WTC11 (cell line): ENCODE measurements at regions not wholly inside any gene's neighbourhood (a gene's known extent, or its start where the extent isn't known, plus 50 kb on each side); places are given as distances from the start of the nearest gene placed in this dataset.

Source experiments
- CTCF ChIP-seq: fragments of 200-600 bp; IDR thresholded peaks from 2 replicates; pipeline ENCODE4 v1.8.0; 2022; ENCODE audit warnings: antibody characterized with exemption
- ETV6 ChIP-seq: sonication (generic); formaldehyde crosslinking; IDR thresholded peaks from 2 replicates; pipeline ENCODE4 v1.8.1; 2022; ENCODE audit warnings: mild to moderate bottlenecking, missing genetic modification reagents
- GABPB1 ChIP-seq: sonication (generic); formaldehyde crosslinking; IDR thresholded peaks from 2 replicates; pipeline ENCODE4 v1.8.1; 2023; ENCODE audit warnings: mild to moderate bottlenecking, missing genetic modification reagents
- MAX ChIP-seq: sonication (generic); formaldehyde crosslinking; IDR thresholded peaks from 2 replicates; pipeline ENCODE4 v1.8.0; 2022; ENCODE audit warnings: mild to moderate bottlenecking, missing genetic modification reagents
- MLX ChIP-seq: sonication (generic); formaldehyde crosslinking; IDR thresholded peaks from 2 replicates; pipeline ENCODE4 v1.8.1; 2023; ENCODE audit warnings: mild to moderate bottlenecking, missing genetic modification reagents, moderate library complexity
- NFE2L1 ChIP-seq: sonication (generic); formaldehyde crosslinking; IDR thresholded peaks from 2 replicates; pipeline ENCODE4 v1.8.1; 2023; ENCODE audit warnings: missing genetic modification reagents
- TCF7 ChIP-seq: sonication (generic); formaldehyde crosslinking; IDR thresholded peaks from 2 replicates; pipeline ENCODE4 v1.8.0; 2022; ENCODE audit warnings: mild to moderate bottlenecking, low read depth, missing genetic modification reagents, moderate library complexity
- TP53 ChIP-seq: sonication (generic); formaldehyde crosslinking; IDR thresholded peaks from 2 replicates; pipeline ENCODE4 v1.8.1; 2023; ENCODE audit warnings: mild to moderate bottlenecking, missing genetic modification reagents
- ZNF671 ChIP-seq: fragments of 250-450 bp; sonication (Bioruptor Pico); IDR thresholded peaks from 2 replicates; pipeline ENCODE4 v1.8.0; 2021; ENCODE audit warnings: mild to moderate bottlenecking
- TF ChIP-seq, protein P1 (sequence below): sonication (generic); formaldehyde crosslinking; IDR thresholded peaks from 2 replicates; pipeline ENCODE4 v1.8.1; 2023; ENCODE audit warnings: mild to moderate bottlenecking, missing genetic modification reagents, moderate library complexity

DNA sequence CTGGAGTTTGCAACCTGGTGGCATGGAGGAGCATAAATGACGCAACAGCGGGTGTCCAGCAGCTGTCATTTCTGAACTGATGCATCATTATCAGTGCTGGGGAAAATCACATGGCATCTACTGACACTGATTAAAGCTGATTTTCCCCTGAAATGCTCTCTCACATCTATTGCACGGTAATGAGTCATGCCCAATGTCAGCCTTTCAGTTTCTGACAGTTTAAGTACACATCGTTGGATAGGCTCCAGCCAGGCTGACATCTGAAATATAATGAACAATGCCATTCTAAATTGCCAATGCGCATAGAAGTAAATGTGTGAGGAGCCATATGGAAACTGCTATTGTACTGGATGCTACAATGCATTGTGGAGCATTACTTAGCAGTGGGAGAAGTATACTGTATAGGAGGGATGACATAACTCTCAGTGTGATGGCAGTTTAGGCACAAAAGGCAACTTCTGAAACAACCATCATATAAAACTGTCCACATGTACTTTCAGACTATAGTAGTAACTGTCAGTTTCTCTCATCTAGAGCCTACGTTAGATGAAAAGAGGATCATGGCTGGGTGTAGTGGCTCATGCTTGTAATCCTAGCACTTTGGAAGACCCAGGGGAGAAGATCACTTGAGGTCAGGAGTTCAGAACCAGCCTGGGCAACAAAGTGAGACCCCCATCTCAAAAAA is 389.3 kb upstream of the DMAC1 start:
- TF ChIP-seq CTCF (no peak), NFE2L1 (CRISPR knock-in tag) (no peak), TCF7 (CRISPR knock-in tag) (no peak), MAX (CRISPR knock-in tag) (no peak), GABPB1 (no peak), TP53 (CRISPR knock-in tag) (no peak), ZNF671 (no peak), MLX (CRISPR knock-in tag) (no peak), ETV6 (no peak)
- TF ChIP-seq, protein P1, sequence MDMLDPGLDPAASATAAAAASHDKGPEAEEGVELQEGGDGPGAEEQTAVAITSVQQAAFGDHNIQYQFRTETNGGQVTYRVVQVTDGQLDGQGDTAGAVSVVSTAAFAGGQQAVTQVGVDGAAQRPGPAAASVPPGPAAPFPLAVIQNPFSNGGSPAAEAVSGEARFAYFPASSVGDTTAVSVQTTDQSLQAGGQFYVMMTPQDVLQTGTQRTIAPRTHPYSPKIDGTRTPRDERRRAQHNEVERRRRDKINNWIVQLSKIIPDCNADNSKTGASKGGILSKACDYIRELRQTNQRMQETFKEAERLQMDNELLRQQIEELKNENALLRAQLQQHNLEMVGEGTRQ (CRISPR knock-in tag), result no peak
